NCI-H1105 treated with DMSO at 0.1 percent for 48 hours (cell line): ENCODE measurements at regions not wholly inside any gene's neighbourhood (a gene's known extent, or its start where the extent isn't known, plus 50 kb on each side); places are given as distances from the start of the nearest gene placed in this dataset.
"Not testable (repeated sequence)": the region's sequence is repeated elsewhere in the genome, so short reads cannot be mapped to it uniquely, and the experiment has no call there.

Experiments
- DNase-seq: peaks from one replicate; lab custom pipeline; 2025; lab: John Stamatoyannopoulos, UW

GRCh38 chr1:57572016-57572415 is 148.2 kb upstream of the DAB1 start:
- DNase-seq, result no peak

DNA sequence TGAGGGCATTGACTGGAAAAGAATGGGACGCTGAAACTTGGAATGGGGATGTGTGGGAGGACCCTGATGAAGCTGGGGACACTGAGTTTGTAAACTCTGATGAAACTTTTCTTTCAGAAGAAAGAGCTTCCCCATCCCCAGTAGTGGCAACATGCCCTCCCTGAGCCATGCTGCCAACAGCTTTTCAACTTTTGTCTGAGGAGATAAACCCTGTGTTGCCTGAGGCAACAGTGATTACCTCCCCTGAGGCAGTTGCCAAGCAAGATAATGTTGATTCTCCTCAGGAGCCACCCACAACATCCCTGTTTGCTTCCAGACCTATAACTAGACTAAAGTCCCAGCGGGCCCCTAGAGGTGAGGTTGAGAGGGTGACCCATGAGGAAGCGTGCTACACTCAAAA is 134.2 kb upstream of the DAB1 start:
- DNase-seq, result not testable (repeated sequence)

GRCh38 chr1:57553666-57554065 is 129.8 kb upstream of the DAB1 start:
- no peak for DNase-seq

DNA sequence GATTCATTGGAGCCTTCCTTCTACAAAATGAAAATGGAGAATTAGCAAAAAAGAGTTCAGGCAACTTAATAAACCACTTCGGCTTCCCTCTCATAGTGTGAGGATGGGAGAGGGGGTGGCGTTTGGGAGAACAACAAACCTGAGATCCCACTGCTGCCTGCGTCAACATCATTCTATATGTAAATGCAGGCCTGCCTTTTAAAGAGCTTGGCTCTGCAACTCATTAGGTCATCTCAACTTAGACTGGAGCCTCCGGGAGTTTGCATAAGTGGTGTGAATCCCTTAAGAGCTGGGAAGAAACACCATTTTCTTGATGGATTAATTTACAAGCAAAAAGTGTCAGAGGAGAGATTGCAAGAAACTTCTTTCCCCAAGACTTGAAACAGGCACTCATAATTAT is 127.6 kb upstream of the DAB1 start:
- DNase-seq, result no peak

DNA sequence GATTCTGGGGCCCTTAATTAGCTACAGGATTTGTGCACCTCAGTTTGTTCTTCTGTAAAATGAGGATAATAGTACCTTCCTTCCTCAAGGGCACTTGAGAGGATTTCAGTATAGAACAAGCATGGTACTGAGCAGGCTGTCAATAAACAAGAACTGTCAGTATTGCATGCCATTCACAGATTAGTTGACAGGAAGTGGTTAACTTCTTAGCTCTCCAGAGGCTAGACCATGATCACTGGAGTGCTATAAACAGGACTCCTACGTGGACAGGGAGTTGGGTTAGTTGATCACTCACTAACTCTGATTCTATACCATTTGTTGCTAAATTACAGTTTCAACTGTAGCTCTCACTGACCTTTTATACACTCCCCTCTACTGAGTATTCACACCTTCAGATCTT is 126.2 kb upstream of the DAB1 start:
- no peak for DNase-seq

GRCh38 chr1:57549300-57549699 is 125.4 kb upstream of the DAB1 start:
- DNase-seq, result no peak

DNA sequence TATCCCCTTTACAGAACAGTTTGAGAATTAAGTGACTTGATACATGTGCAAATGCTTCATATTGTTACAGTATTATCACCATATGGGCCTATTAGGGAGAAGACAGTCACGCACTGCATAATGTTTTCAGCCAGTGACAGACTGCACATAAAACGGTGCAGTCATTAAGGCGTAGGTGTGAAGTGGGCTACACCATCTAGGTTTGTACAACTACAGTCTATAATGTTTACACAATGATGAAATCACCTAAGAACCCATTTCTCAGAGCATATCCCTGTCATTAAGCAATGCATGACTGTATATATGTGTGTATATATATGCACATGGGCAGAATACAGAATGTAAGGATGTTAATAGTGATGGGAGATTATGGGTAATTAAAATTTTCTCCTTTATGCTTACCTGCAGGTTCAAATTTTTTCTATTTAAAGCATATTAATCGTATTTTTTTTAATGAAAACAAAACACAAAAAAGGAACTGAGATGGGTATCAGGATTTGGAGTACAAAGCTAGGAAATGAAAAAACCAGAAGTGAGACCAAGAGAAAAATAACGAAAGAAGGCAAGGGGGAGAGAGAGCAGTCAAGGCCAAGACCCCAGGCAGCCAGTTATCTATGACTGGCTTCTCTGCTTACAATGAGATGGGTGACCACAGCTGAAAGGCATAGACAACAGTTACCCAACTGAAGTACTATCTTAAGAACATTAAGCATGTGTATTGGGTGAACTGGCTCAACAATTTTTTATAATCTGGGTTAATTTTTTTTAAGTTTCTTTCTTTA is 122.9 kb upstream of the DAB1 start:
- DNase-seq, result no peak

DNA sequence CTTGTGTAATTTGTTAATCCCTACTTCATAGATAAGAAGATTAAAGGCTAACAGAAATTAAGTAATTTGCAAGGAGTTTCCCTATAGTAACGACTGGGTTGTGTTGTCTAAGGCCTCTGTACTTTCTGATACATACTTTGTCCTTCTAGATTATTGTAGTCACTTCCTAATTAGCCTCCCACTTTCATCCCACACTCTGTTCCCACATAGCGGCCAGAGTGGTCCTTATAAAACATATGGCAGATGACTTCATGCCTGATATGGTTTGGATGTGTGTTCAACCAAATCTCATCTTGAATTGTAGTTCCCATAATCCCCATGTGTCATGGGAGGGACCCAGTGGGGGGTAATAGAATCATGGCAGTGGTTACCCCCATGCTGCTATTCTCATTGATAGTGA is 120.5 kb upstream of the DAB1 start:
- DNase-seq, result no peak

DNA sequence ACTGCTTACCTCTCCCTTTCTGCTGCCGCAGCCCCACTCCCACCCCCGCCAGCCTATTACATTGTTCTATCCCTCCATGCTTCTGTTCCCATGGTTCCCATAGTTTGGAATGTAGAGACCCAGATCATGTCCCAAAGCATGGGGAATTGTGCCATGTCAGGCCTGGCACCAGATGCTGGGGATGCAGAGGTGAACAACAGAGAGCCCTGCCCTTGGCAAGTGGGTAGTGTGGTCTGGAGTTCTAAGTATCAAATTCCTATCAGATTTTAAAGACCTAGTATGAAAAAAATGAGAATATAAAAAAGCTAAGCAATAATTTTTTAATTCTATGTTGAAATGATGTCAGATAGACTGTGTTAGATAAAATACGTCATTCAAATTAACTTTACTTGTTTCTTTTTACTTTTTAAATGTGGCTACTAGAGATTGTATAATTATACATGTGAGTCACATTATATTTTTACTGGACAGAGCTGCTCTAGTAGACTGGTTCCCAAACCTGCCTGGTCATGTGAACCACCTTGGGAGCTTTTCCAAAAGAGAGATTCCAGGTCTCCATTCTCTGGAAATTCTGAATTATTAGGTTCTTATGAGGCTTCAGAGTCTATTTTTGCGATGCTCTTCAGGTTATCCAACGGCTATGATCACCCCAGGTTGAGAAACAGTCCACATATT is 113.0 kb upstream of the DAB1 start:
- no peak for DNase-seq

DNA sequence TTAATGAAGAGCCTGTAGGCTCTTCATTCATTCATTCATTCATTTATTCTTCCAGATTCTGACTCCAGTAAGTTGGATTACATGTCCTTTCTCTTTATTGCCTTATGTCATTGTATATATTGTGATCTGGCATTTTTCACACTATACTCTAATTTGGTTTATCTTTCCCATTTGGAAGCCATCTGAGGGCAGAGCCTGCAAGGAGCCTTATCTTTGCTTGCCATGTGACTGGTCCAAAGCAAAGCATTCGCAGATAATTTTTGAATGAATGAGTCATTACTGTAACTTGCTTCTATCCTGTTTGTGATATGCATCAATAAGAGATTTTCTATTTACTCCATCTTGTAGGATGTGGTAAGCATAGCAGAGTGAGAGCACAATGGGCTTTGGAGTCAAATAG is 108.4 kb upstream of the DAB1 start:
- no peak for DNase-seq

DNA sequence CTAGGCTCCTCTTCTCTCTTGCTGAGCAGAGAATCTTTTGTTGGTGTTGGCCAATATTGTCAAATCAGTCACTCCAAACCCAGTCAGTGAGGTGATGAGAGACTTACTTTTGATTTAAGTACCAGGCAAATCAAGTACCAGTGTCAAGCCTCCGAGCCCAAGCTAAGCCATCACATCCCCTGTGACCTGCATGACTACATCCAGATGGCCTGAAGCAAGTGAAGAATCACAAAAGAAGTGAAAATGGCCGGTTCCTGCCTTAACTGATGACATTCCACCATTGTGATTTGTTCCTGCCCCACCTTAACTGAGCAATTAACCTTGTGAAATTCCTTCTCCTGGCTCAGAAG is 107.0 kb upstream of the DAB1 start:
- not testable (repeated sequence) for DNase-seq

DNA sequence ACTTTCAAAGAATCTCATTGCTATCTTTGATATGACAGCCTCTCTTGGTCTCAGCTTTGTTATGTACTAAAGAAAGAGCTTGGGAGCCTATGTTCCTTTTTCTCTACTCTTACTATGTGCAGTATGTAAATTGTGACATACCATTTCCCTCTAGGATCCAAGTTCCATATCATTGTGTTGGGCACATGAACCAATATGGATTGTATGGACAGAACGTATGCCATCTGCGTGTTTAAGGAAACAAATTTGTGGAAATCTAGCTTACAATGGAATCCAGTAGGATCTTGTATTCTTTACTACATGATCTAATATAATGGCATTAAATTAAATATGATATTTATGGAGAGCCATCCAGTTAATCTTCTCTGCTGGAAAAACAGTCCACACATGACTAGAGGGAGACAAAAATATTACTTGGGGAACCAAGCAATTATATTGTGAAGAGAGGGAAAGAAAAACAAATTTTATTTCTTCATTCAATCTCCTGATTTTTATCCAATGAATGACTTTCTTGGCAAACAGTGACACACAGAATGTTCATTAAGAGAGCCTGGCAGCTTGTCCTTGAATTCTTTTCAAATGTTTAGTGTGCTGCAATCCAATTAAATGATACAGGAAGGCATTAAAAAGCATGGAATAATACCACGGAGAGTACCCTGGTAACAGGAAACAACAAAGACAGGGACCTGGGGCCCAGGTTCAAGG is 106.5 kb upstream of the DAB1 start:
- no peak for DNase-seq

DNA sequence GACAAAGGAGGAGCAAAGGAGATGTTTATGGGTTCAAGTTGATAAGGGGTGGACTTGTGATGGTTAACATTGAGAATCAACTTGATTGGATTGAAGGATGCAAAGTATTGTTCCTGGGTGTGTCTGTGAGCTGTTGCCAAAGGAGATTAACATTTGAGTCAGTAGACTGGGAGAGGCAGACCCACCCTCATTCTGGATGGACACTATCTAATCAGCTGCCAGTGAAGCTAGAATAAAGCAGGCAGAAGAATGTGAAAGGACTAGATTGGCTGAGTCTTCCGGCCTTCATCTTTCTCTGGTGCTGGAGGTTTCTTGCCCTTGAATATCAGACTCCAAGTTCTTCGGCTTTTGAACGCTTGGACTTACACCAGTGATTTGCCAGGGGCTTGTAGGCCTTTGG is 98.7 kb upstream of the DAB1 start:
- DNase-seq, result no peak

DNA sequence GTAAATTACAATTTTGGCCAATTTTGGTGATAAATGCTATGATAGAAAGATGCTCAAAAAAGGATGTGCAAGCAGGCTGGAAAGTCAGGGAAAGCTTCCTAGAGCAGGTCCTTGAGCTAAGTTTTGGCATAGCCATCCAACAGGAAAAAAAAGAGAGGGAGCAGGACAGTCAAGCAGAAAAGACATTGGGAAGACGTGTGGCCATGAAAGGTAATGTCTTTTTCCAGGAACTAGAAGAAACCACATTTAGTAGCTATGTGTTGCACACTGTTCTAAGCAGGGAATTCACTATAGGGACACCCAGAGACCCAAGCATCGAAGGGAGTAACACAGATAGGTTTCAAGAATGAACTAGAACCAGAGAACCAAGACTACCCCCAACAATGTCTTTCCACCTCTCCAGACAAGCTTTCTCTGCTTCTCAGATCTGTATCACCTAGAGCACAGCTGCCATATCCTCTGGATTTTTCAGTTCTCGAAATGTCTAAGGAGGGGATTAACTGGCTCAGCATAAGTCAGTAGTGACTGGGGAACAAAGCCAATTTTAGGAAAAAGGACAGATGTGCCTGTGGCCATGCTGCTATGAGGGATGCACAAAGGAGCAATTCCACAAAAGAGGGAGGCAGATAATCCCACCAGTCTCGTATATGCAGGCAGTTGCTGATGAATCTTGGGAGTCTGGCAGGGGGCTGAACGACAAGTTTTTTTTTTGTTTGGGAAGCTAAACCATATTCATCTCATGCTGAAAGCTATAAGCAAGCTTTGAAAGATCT is 97.1 kb upstream of the DAB1 start:
- no peak for DNase-seq

DNA sequence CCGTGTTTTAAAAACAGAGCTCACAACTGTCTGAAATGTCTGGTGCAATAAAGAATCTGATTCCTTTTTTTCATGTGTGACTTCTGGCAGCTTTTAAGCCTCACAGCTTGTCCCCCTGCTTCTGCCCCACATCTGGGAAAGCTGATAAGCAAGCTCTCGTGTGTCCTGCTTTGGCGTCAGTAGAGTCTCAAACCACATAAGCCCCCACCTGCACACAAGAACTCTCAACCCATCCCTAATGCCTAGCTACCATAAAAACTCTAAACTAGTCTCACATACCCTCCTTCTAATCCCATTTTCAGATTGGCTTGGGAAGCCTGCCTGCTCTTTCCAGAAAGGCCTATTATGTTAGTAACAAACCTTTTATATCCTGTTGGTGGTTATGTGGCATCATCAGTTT is 94.6 kb upstream of the DAB1 start:
- no peak for DNase-seq

DNA sequence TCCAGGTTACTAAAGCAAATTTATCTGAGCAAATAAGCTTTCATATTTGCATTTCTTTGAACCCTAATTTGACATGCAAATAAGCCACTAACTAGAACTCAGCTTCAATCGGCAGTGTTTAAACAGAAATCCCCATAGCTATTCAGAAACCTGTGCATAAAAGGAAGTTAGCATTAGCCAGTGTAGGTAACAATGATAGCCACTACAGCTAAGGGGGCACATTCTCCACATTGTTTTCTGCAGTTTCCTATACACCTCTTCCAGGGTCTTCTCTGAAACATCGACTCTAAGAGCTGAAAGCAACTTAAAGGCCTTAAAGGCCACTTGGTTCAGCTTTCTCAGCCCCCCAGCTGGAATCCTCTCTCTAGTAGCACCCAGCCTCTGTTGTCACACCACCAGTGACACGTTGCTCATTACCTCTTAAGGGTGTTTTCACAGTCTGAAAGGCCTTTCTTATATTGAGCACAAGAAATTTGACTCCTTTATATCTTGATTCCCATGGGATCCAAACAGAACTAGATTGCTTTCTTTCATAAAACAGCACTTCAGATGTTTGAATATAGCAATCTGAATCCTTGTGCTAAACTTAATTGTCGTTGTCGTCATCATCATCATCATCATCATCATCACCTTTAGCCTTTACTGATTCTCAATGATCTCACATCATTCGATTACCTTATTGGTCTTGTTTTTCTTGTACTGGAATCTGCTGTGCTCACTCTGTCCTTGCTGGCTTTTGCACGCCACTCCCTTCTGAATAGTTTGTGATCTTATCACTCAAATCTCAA is 93.9 kb upstream of the DAB1 start:
- DNase-seq, result no peak

DNA sequence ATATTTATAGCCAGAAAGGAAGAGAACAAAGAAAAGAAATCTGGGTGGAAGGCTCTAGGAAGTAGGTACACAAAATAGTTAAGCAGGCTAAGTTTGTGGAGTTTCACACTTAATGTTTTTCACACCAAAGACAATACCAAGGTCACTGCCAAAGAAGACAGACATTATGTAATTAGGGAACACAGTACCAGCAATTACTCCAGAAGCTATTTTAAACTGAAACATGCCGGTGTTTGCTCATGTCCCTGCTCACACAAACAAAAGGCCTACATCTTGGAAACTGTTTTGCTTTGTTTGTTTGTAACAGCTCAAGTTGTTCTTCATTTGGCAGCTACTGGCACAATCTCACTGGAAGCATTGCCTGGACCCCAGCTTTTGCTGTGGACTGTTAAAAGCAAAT is 88.5 kb upstream of the DAB1 start:
- peak; percentile 19 for DNase-seq

- no peak for DNase-seq
Observed at GRCh38 chr1:57506941-57507340, 83.1 kb upstream of the DAB1 start.

DNA sequence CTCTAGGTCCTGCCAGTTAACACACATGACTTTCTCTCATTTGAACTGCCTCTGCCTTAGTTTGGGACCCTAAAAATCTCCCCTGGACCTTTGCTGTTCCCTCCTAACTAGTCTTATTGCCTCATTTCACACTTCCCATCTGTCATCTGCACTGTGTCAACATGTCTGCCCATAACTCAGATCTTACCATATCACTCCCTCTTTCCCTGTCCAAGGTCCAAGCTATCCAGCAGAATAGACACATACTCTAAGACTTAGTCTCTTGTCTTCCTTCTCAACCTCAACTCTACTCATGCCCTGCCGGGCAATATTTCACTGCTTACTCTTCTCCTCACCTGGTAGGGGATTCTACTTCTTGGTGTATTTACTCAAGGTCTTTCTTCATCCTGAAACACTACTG is 79.5 kb upstream of the DAB1 start:
- DNase-seq, result no peak

DNA sequence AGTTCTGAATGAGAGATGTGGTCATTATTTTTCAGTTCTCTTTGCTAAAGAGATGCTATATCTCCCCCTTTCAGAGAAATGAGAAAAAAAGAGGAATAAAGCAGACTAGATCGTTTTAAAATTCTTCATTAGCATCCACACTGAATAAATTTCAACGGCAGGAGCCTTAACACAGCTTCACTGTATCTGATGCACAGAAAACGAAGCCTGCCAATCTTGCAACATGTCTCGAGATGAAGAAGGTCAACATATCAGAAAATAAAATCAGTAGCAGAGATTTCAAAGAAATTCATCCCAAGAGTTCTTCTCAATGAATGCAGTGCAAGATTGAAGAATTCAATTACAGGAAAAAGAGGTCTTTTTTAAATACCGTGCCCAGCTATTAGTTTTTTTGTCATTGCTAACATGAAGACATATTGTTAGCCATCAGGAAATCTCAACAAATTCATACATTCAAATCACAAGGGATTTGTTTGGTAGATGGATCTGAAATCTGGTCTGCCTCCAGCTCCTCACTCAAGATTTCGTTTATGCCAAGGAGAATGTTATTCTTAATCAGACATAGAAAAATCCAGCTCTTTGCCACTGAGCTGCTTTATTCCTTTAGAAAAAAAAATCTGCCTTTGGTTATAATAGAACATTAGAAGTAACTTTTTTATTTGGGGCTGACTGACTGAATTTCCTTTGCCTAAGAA is 76.4 kb upstream of the DAB1 start:
- no peak for DNase-seq

DNA sequence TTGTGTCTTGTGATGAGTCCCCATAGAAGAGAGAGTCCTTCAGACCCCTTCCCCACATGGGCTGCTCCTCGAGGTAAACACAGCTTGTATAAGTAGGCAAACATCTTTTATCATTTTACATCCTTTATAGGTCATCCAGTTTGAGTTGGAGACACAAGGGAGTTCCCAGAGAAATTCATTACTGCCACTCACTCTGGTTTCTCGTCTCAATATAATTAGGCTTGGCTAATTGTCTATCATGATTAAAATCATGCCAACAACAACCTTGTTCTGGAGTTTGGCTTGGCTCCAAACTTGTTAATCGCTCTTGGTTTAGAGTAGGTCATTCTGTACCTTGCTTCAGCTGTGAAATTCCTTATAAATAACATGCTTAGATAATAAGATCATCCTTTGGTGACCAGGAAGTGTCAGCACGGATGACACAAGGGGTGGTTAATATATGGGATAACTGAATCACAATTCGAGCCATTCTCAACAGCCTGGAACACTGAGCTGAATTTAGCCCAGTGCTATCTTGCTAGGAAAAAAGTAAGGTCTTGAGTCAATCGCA is 70.7 kb upstream of the DAB1 start:
- peak; percentile 82 for DNase-seq
